Ishikawa (cell line): ENCODE measurements at regions not wholly inside any gene's neighbourhood (a gene's known extent, or its start where the extent isn't known, plus 50 kb on each side); places are given as distances from the start of the nearest gene placed in this dataset.

Experiments
- CEBPB ChIP-seq: IDR thresholded peaks from 2 replicates; pipeline ENCODE4 v1.6.1; 2012
- CREB1 ChIP-seq: IDR thresholded peaks from 2 replicates; pipeline ENCODE4 v1.6.1; 2012; ENCODE audit warnings: low read depth
- EGR1 ChIP-seq: IDR thresholded peaks from 2 replicates; pipeline ENCODE4 v1.6.1; 2012
- EP300 ChIP-seq: IDR thresholded peaks from 2 replicates; pipeline ENCODE4 v1.6.1; 2012; ENCODE audit warnings: borderline replicate concordance
- FOXM1 ChIP-seq: IDR thresholded peaks from 2 replicates; pipeline ENCODE4 v1.6.1; 2012; ENCODE audit warnings: low read depth, borderline replicate concordance
- MAX ChIP-seq: IDR thresholded peaks from 2 replicates; pipeline ENCODE4 v1.6.1; 2012
- NFIC ChIP-seq: IDR thresholded peaks from 2 replicates; pipeline ENCODE4 v1.6.1; 2012
- RAD21 ChIP-seq: IDR thresholded peaks from 2 replicates; pipeline ENCODE4 v1.6.1; 2012; ENCODE audit warnings: low read depth
- REST ChIP-seq: IDR thresholded peaks from 2 replicates; pipeline ENCODE4 v1.6.1; 2012; ENCODE audit warnings: low read depth, mild to moderate bottlenecking
- TAF1 ChIP-seq: IDR thresholded peaks from 2 replicates; pipeline ENCODE4 v1.6.1; 2012; ENCODE audit warnings: low read depth, mild to moderate bottlenecking
- TCF12 ChIP-seq: IDR thresholded peaks from 2 replicates; pipeline ENCODE4 v1.6.1; 2012; ENCODE audit warnings: low read depth
- TEAD4 ChIP-seq: IDR thresholded peaks from 2 replicates; pipeline ENCODE4 v1.6.1; 2012
- USF1 ChIP-seq: IDR thresholded peaks from 2 replicates; pipeline ENCODE4 v1.6.1; 2012
- YY1 ChIP-seq: IDR thresholded peaks from 2 replicates; pipeline ENCODE4 v1.6.1; 2012; ENCODE audit warnings: low read depth
- ZBTB7A ChIP-seq: IDR thresholded peaks from 2 replicates; pipeline ENCODE4 v1.6.1; 2012; ENCODE audit warnings: low read depth

- TF ChIP-seq CREB1: no peak
- no peak for TF ChIP-seq TEAD4
Measured at GRCh38 chr22:49007013-49007653, 820.5 kb downstream of the BRD1 start.

- TF ChIP-seq YY1: no peak
- TF ChIP-seq ZBTB7A: no peak
- no peak for TF ChIP-seq NFIC
- TF ChIP-seq CREB1: no peak
- no peak for TF ChIP-seq TCF12
- TF ChIP-seq EP300: no peak
- TF ChIP-seq USF1: no peak
- no peak for TF ChIP-seq REST
- no peak for TF ChIP-seq FOXM1
- TF ChIP-seq TEAD4: no peak
- TF ChIP-seq EGR1: no peak
- no peak for TF ChIP-seq CEBPB
- no peak for TF ChIP-seq MAX
- no peak for TF ChIP-seq RAD21
- TF ChIP-seq TAF1: no peak
Measured at GRCh38 chr22:49006207-49007012, 821.3 kb downstream of the BRD1 start.

- no peak for TF ChIP-seq YY1
- no peak for TF ChIP-seq USF1
- TF ChIP-seq EP300: no peak
- no peak for TF ChIP-seq EGR1
- TF ChIP-seq TAF1: no peak
- no peak for TF ChIP-seq MAX
- TF ChIP-seq RAD21: no peak
- TF ChIP-seq REST: no peak
- TF ChIP-seq CEBPB: no peak
- TF ChIP-seq CREB1: no peak
- no peak for TF ChIP-seq FOXM1
- TF ChIP-seq TEAD4: no peak
- TF ChIP-seq ZBTB7A: no peak
- no peak for TF ChIP-seq TCF12
- no peak for TF ChIP-seq NFIC
Measured at GRCh38 chr22:49005557-49005956, 822.1 kb downstream of the BRD1 start.

GRCh38 chr22:49004484-49005399 is 822.9 kb downstream of the BRD1 start:
- TF ChIP-seq EP300: no peak

- no peak for TF ChIP-seq TCF12
- TF ChIP-seq CREB1: no peak
- no peak for TF ChIP-seq YY1
- no peak for TF ChIP-seq REST
- no peak for TF ChIP-seq FOXM1
- no peak for TF ChIP-seq ZBTB7A
- TF ChIP-seq TEAD4: no peak
- TF ChIP-seq EP300: no peak
- TF ChIP-seq RAD21: no peak
- TF ChIP-seq TAF1: no peak
- no peak for TF ChIP-seq USF1
- no peak for TF ChIP-seq EGR1
- TF ChIP-seq CEBPB: no peak
- TF ChIP-seq MAX: no peak
- TF ChIP-seq NFIC: no peak
Measured at GRCh38 chr22:48993655-48994054, 834.0 kb downstream of the BRD1 start.
